Body of pancreas (tissue), 4 donors: ENCODE measurements at regions not wholly inside any gene's neighbourhood (a gene's known extent, or its start where the extent isn't known, plus 50 kb on each side); places are given as distances from the start of the nearest gene placed in this dataset.

Experiments
- CTCF ChIP-seq, 7 experiments: fragments of 450-650 bp in 4 of 7; fragments of 200-600 bp in 3 of 7; sonication (generic) in 3 of 7; IDR thresholded peaks; one replicate each; pipeline ENCODE4 v1.5.1; 2016 to 2019; ENCODE audit warnings: antibody characterized with exemption in 7 of 7
- POLR2A ChIP-seq, 3 donors: fragments of 450-650 bp; IDR thresholded peaks; one replicate each; pipeline ENCODE4 v1.6.1; 2016; ENCODE audit warnings: antibody characterized with exemption in 3 of 3, mild to moderate bottlenecking in 2 of 3

GRCh38 chr21:37987668-37988067 lies 71.4 kb upstream of the KCNJ6 start:
- TF ChIP-seq CTCF (IDR thresholded peaks at IDR 0.05) (no peak), POLR2A (IDR thresholded peaks at IDR 0.05) (no peak)
